NCI-H510A treated with DMSO at 0.1 percent for 48 hours (cell line): ENCODE measurements at regions not wholly inside any gene's neighbourhood (a gene's known extent, or its start where the extent isn't known, plus 50 kb on each side); places are given as distances from the start of the nearest gene placed in this dataset.

Source experiments
- DNase-seq: peaks from one replicate; lab custom pipeline; 2025; lab: John Stamatoyannopoulos, UW

DNA sequence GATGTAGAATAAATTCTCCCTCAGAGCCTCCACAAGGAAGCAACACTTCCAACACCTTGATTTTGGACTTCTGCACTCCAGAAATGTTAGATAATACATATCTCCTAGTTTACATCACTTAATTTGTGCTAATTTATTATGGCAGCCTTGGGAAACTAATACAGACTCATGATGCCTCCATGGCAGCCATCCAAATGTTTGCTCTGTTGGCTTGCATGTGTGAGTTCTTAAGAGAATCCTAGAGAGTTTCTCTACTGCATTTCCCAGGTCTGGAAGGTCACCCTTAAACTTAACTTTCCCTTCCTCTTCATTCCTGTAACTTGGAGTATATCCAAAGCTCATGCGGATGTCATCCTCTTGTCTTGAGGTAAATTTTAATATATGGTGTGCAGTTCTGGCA is 956.1 kb downstream of the ADGRL3 start:
- no peak for DNase-seq

GRCh38 chr4:62145276-62145675 is 945.1 kb downstream of the ADGRL3 start:
- DNase-seq = no peak

- no peak for DNase-seq
Measured at GRCh38 chr4:62144431-62144830, 944.3 kb downstream of the ADGRL3 start.

GRCh38 chr4:62135565-62136156 is 935.5 kb downstream of the ADGRL3 start:
- DNase-seq = no peak

- no peak for DNase-seq
Measured at GRCh38 chr4:62133977-62134376, 933.9 kb downstream of the ADGRL3 start.

- no peak for DNase-seq
Measured at GRCh38 chr4:62133101-62133897, 933.2 kb downstream of the ADGRL3 start.

- no peak for DNase-seq
Measured at GRCh38 chr4:62131049-62131448, 930.9 kb downstream of the ADGRL3 start.

DNA sequence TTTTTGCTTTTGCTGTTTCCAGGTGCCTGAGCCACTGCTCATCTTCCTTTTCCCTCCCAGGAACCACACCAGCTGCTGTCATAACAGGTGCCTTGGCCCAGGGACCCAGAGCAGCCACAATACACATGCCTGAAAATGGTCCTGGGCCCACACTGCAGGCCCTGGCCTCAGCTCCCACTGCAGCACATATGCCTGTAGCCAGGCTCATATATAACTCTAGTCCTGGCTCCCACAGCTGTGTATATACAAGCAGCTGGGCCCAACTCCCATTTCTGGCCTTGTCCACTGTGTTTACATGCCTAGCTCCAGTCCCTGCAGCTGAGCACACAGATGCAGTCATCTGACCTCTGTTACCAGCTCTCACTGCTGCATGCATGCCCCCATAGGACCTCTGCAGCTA is 930.5 kb downstream of the ADGRL3 start:
- no peak for DNase-seq

- peak; percentile 5 for DNase-seq
Measured at GRCh38 chr4:62130230-62130629, 930.1 kb downstream of the ADGRL3 start.
